ENCODE measurements at regions not wholly inside any gene's neighbourhood (a gene's known extent, or its start where the extent isn't known, plus 50 kb on each side); places are given as distances from the start of the nearest gene placed in this dataset.

- DNase-seq, result peak; percentile 88
- Mint-ChIP-seq H3K4me3 (peak overlapping the region; percentile 27), H3K4me1 (ENCODE audit: low read depth) (peaks cover 54% of the 10 kb centered on the region), H3K9me3 (no peaks in the 10 kb centered on the region), H3K27me3 (no peaks in the 10 kb centered on the region), H3K27ac (peak overlapping the region; percentile 77), H3K36me3 (ENCODE audit: low read depth) (no peaks in the 10 kb centered on the region)
- intact Hi-C loops (cut with micrococcal nuclease), result no loop called here
- POLR2A ChIA-PET, result interaction anchor here (0.6 to 1.2 kb wide), 3 partner anchors 43 to 117 kb away, joined by 3 to 4 read pairs (median 3); no protein-coding TSS in a partner anchor
- CTCF ChIA-PET, result interaction anchor here (0.7 to 1.9 kb wide), 4 partner anchors 10 to 193 kb away, joined by 3 to 10 read pairs (median 4); partner anchors contain the start of gene UQCC2
- no peak for TF ChIP-seq CTCF (IDR thresholded peaks at IDR 0.05)
- peak; percentile 95 for ATAC-seq
Observed at GRCh38 chr6:33904050-33904746, 100.4 kb upstream of the MLN start.

- no peak for TF ChIP-seq CTCF (IDR thresholded peaks at IDR 0.05)
- intact Hi-C loops (cut with micrococcal nuclease), result no loop called here
- Mint-ChIP-seq H3K27ac (peak overlapping the region; percentile 77), H3K4me3 (no peak overlapping the region), H3K27me3 (no peaks in the 10 kb centered on the region), H3K4me1 (ENCODE audit: low read depth) (peaks cover 54% of the 10 kb centered on the region), H3K36me3 (ENCODE audit: low read depth) (no peaks in the 10 kb centered on the region), H3K9me3 (no peaks in the 10 kb centered on the region)
- CTCF ChIA-PET, result interaction anchor here (1.1 to 1.9 kb wide), 3 partner anchors 11 to 132 kb away, joined by 3 to 10 read pairs (median 5); no protein-coding TSS in a partner anchor
- POLR2A ChIA-PET, result no interaction called here
- ATAC-seq (no peak), DNase-seq (no peak)
Observed at GRCh38 chr6:33903579-33903978, 99.8 kb upstream of the MLN start.

- no peak for DNase-seq
- Mint-ChIP-seq H3K4me3 (no peak overlapping the region), H3K9me3 (no peaks in the 10 kb centered on the region), H3K27ac (no peak overlapping the region), H3K27me3 (no peaks in the 10 kb centered on the region), H3K36me3 (ENCODE audit: low read depth) (no peaks in the 10 kb centered on the region), H3K4me1 (ENCODE audit: low read depth) (peaks cover 49% of the 10 kb centered on the region)
- ChIA-PET CTCF (interaction anchor here (1.1 kb wide), 1 partner anchor 131 kb away, joined by 3 read pairs; no protein-coding TSS in a partner anchor), POLR2A (interaction anchor here (1.5 kb wide), 1 partner anchor 11 kb away, joined by 4 read pairs; no protein-coding TSS in a partner anchor)
- no peak for TF ChIP-seq CTCF (IDR thresholded peaks at IDR 0.05)
- ATAC-seq, result no peak
- intact Hi-C loops (cut with micrococcal nuclease), result no loop called here
Observed at GRCh38 chr6:33902457-33902853, 98.7 kb upstream of the MLN start.

- Mint-ChIP-seq H3K27me3 (no peaks in the 10 kb centered on the region), H3K9me3 (no peaks in the 10 kb centered on the region), H3K36me3 (ENCODE audit: low read depth) (no peaks in the 10 kb centered on the region), H3K4me3 (no peak overlapping the region), H3K27ac (no peak overlapping the region), H3K4me1 (ENCODE audit: low read depth) (peaks cover 49% of the 10 kb centered on the region)
- intact Hi-C loops (cut with micrococcal nuclease), result no loop called here
- no peak for ATAC-seq
- CTCF ChIA-PET, result no interaction called here
- no peak for TF ChIP-seq CTCF (IDR thresholded peaks at IDR 0.05)
- POLR2A ChIA-PET, result interaction anchor here (1.5 kb wide), 1 partner anchor 11 kb away, joined by 4 read pairs; no protein-coding TSS in a partner anchor
- DNase-seq, result no peak
Observed at GRCh38 chr6:33901822-33902456, 98.1 kb upstream of the MLN start.

GRCh38 chr6:33898771-33899170 lies 95.0 kb upstream of the MLN start:
- peaks cover 49% of the 10 kb centered on the region for H3K4me1 Mint-ChIP-seq (ENCODE audit: low read depth)
- no peak for TF ChIP-seq CTCF (IDR thresholded peaks at IDR 0.05)
- no peak overlapping the region for H3K4me3 Mint-ChIP-seq
- ChIA-PET CTCF (no interaction called here), POLR2A (interaction anchor here (0.6 kb wide), 1 partner anchor 10 kb away, joined by 3 read pairs; no protein-coding TSS in a partner anchor)
- no peaks in the 10 kb centered on the region for H3K36me3 Mint-ChIP-seq (ENCODE audit: low read depth)
- no peaks in the 10 kb centered on the region for H3K27me3 Mint-ChIP-seq
- no peaks in the 10 kb centered on the region for H3K9me3 Mint-ChIP-seq
- intact Hi-C loops (cut with micrococcal nuclease), result no loop called here
- no peak overlapping the region for H3K27ac Mint-ChIP-seq
- DNase-seq (no peak), ATAC-seq (no peak)
